IPS-18a (cell line): ENCODE measurements at regions not wholly inside any gene's neighbourhood (a gene's known extent, or its start where the extent isn't known, plus 50 kb on each side); places are given as distances from the start of the nearest gene placed in this dataset.

ENCODE experiments used
- H3K27ac ChIP-seq: one replicate; pipeline ENCODE4 v1.5.1; 2013; ENCODE audit warnings: low read length
- H3K27me3 ChIP-seq: one replicate; pipeline ENCODE4 v1.6.1; 2013; ENCODE audit warnings: mild to moderate bottlenecking, low read length; ENCODE audit not compliant: control insufficient read depth, insufficient read depth
- H3K36me3 ChIP-seq: one replicate; pipeline ENCODE4 v1.6.1; 2013; ENCODE audit warnings: low read depth, low read length; ENCODE audit not compliant: control insufficient read depth
- H3K4me1 ChIP-seq: one replicate; pipeline ENCODE4 v1.6.1; 2013; ENCODE audit warnings: low read depth, low read length; ENCODE audit not compliant: control insufficient read depth
- H3K4me3 ChIP-seq: one replicate; pipeline ENCODE4 v1.5.1; 2013; ENCODE audit warnings: low read length
- H3K9ac ChIP-seq: one replicate; pipeline ENCODE4 v1.6.1; 2013; ENCODE audit warnings: mild to moderate bottlenecking, low read length, moderate library complexity
- H3K9me3 ChIP-seq: one replicate; pipeline ENCODE4 v1.6.1; 2013; ENCODE audit warnings: low read depth, low read length; ENCODE audit not compliant: control insufficient read depth

GRCh38 chr7:110007320-110008063 is 1083.4 kb upstream of the LRRN3 start:
- Histone ChIP-seq H3K27ac (no peak overlapping the region), H3K36me3 (no peaks in the 10 kb centered on the region), H3K9ac (no peak overlapping the region), H3K9me3 (no peaks in the 10 kb centered on the region), H3K4me1 (no peaks in the 10 kb centered on the region), H3K4me3 (no peak overlapping the region), H3K27me3 (no peaks in the 10 kb centered on the region)

- Histone ChIP-seq H3K4me1 (no peaks in the 10 kb centered on the region), H3K27ac (no peak overlapping the region), H3K27me3 (no peaks in the 10 kb centered on the region), H3K4me3 (no peak overlapping the region), H3K36me3 (no peaks in the 10 kb centered on the region), H3K9ac (no peak overlapping the region), H3K9me3 (no peaks in the 10 kb centered on the region)
Measured at GRCh38 chr7:110010359-110010758, 1080.6 kb upstream of the LRRN3 start.

GRCh38 chr7:110017405-110017804 is 1073.5 kb upstream of the LRRN3 start:
- H3K9ac ChIP-seq: no peak overlapping the region
- H3K36me3 ChIP-seq: no peaks in the 10 kb centered on the region
- H3K4me1 ChIP-seq: no peaks in the 10 kb centered on the region
- H3K9me3 ChIP-seq: no peaks in the 10 kb centered on the region
- H3K4me3 ChIP-seq: no peak overlapping the region
- no peak overlapping the region for H3K27ac ChIP-seq
- no peaks in the 10 kb centered on the region for H3K27me3 ChIP-seq

- Histone ChIP-seq H3K36me3 (no peaks in the 10 kb centered on the region), H3K27ac (no peak overlapping the region), H3K9ac (no peak overlapping the region), H3K4me3 (no peak overlapping the region), H3K27me3 (no peaks in the 10 kb centered on the region), H3K4me1 (no peaks in the 10 kb centered on the region), H3K9me3 (no peaks in the 10 kb centered on the region)
Measured at GRCh38 chr7:110027385-110027784, 1063.5 kb upstream of the LRRN3 start.

GRCh38 chr7:110043519-110043918 is 1047.4 kb upstream of the LRRN3 start:
- no peaks in the 10 kb centered on the region for H3K36me3 ChIP-seq
- H3K9ac ChIP-seq: no peak overlapping the region
- H3K4me1 ChIP-seq: no peaks in the 10 kb centered on the region
- no peak overlapping the region for H3K4me3 ChIP-seq
- H3K27me3 ChIP-seq: no peaks in the 10 kb centered on the region
- no peak overlapping the region for H3K27ac ChIP-seq
- H3K9me3 ChIP-seq: no peaks in the 10 kb centered on the region

- Histone ChIP-seq H3K9me3 (no peaks in the 10 kb centered on the region), H3K9ac (no peak overlapping the region), H3K4me3 (no peak overlapping the region), H3K36me3 (no peaks in the 10 kb centered on the region), H3K4me1 (no peaks in the 10 kb centered on the region), H3K27ac (no peak overlapping the region), H3K27me3 (no peaks in the 10 kb centered on the region)
Measured at GRCh38 chr7:110050785-110051184, 1040.1 kb upstream of the LRRN3 start.

GRCh38 chr7:110051372-110051771 is 1039.6 kb upstream of the LRRN3 start:
- H3K4me1 ChIP-seq: no peaks in the 10 kb centered on the region
- H3K9ac ChIP-seq: no peak overlapping the region
- no peaks in the 10 kb centered on the region for H3K9me3 ChIP-seq
- no peaks in the 10 kb centered on the region for H3K36me3 ChIP-seq
- no peak overlapping the region for H3K4me3 ChIP-seq
- H3K27me3 ChIP-seq: no peaks in the 10 kb centered on the region
- H3K27ac ChIP-seq: no peak overlapping the region

- Histone ChIP-seq H3K27me3 (no peaks in the 10 kb centered on the region), H3K4me3 (no peak overlapping the region), H3K9ac (no peak overlapping the region), H3K4me1 (no peaks in the 10 kb centered on the region), H3K27ac (no peak overlapping the region), H3K9me3 (no peaks in the 10 kb centered on the region), H3K36me3 (no peaks in the 10 kb centered on the region)
Measured at GRCh38 chr7:110056331-110056730, 1034.6 kb upstream of the LRRN3 start.

- no peaks in the 10 kb centered on the region for H3K36me3 ChIP-seq
- no peak overlapping the region for H3K4me3 ChIP-seq
- H3K4me1 ChIP-seq: no peaks in the 10 kb centered on the region
- no peak overlapping the region for H3K27ac ChIP-seq
- no peaks in the 10 kb centered on the region for H3K27me3 ChIP-seq
- no peak overlapping the region for H3K9ac ChIP-seq
- H3K9me3 ChIP-seq: no peaks in the 10 kb centered on the region
Measured at GRCh38 chr7:110058401-110058800, 1032.5 kb upstream of the LRRN3 start.

GRCh38 chr7:110061387-110061786 is 1029.5 kb upstream of the LRRN3 start:
- Histone ChIP-seq H3K4me3 (no peak overlapping the region), H3K4me1 (no peaks in the 10 kb centered on the region), H3K36me3 (no peaks in the 10 kb centered on the region), H3K27ac (no peak overlapping the region), H3K9me3 (no peaks in the 10 kb centered on the region), H3K27me3 (no peaks in the 10 kb centered on the region), H3K9ac (no peak overlapping the region)

GRCh38 chr7:110065121-110065520 is 1025.8 kb upstream of the LRRN3 start:
- H3K27me3 ChIP-seq: no peaks in the 10 kb centered on the region
- no peak overlapping the region for H3K27ac ChIP-seq
- H3K9ac ChIP-seq: no peak overlapping the region
- no peak overlapping the region for H3K4me3 ChIP-seq
- H3K4me1 ChIP-seq: no peaks in the 10 kb centered on the region
- no peaks in the 10 kb centered on the region for H3K36me3 ChIP-seq
- no peaks in the 10 kb centered on the region for H3K9me3 ChIP-seq

- H3K36me3 ChIP-seq: no peaks in the 10 kb centered on the region
- H3K4me1 ChIP-seq: no peaks in the 10 kb centered on the region
- no peak overlapping the region for H3K27ac ChIP-seq
- no peak overlapping the region for H3K9ac ChIP-seq
- no peak overlapping the region for H3K4me3 ChIP-seq
- no peaks in the 10 kb centered on the region for H3K9me3 ChIP-seq
- no peaks in the 10 kb centered on the region for H3K27me3 ChIP-seq
Measured at GRCh38 chr7:110066843-110067242, 1024.1 kb upstream of the LRRN3 start.
